ENCODE measurements at regions not wholly inside any gene's neighbourhood (a gene's known extent, or its start where the extent isn't known, plus 50 kb on each side); places are given as distances from the start of the nearest gene placed in this dataset.

DNA sequence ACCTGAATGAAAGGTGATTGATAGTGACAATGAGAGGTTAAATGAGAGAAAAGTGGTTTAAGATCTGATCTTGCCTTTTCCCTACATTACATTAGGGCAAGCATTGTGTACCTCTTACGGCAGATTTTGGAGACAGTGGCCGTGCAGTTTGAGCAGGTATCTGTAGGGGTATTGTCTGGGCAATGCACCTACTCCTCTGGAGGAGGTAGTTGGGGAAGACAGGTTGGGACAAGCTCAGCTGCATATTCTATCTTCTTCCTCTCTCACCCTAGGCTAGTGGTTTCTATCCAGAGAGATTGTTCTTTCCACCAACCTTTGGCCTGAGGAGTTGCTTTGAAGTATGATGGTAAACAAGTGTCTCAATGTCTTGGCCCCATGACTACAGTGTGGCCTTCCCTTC, 323.2 kb downstream of the CYP26B1 start:
- DNase-seq (ENCODE audit: extremely low read depth, insufficient read length) = no peak
- Histone ChIP-seq H3K36me3 (ENCODE audit: control insufficient read depth, insufficient read depth, low read length) (no peaks in the 10 kb centered on the region), H3K4me3 (replicated peaks; ENCODE audit: low read depth, low read length) (no peak overlapping the region), H3K27me3 (replicated peaks; ENCODE audit: control insufficient read depth, insufficient read depth, low read length) (no peaks in the 10 kb centered on the region)
- TF ChIP-seq, protein P1, sequence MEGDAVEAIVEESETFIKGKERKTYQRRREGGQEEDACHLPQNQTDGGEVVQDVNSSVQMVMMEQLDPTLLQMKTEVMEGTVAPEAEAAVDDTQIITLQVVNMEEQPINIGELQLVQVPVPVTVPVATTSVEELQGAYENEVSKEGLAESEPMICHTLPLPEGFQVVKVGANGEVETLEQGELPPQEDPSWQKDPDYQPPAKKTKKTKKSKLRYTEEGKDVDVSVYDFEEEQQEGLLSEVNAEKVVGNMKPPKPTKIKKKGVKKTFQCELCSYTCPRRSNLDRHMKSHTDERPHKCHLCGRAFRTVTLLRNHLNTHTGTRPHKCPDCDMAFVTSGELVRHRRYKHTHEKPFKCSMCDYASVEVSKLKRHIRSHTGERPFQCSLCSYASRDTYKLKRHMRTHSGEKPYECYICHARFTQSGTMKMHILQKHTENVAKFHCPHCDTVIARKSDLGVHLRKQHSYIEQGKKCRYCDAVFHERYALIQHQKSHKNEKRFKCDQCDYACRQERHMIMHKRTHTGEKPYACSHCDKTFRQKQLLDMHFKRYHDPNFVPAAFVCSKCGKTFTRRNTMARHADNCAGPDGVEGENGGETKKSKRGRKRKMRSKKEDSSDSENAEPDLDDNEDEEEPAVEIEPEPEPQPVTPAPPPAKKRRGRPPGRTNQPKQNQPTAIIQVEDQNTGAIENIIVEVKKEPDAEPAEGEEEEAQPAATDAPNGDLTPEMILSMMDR (IDR thresholded peaks at IDR 0.05; ENCODE audit: insufficient read depth, low read length, poor library complexity, severe bottlenecking) = no peak

DNA sequence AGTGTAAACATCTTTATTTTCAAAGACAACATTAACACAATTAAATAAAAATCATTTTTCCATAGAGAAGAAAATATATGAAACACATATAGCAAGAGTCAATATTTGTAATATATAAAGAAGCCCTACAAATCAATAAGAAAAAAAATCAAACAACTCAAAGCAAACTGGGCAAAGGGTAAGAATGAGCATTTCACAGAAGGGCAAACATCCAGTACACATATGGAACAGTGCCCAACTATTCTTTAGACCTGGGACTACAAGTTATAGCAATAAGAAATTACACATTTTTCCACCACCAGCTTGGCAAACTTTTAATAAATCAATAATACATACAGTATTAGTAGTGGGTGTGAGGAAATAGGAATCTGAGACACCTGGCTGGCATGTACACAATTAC, 324.1 kb downstream of the CYP26B1 start:
- DNase-seq (ENCODE audit: extremely low read depth, insufficient read length) = no peak
- no peaks in the 10 kb centered on the region for H3K36me3 ChIP-seq (ENCODE audit: control insufficient read depth, insufficient read depth, low read length)
- H3K4me3 ChIP-seq (replicated peaks; ENCODE audit: low read depth, low read length) = no peak overlapping the region
- TF ChIP-seq, protein P1 (IDR thresholded peaks at IDR 0.05; ENCODE audit: insufficient read depth, low read length, poor library complexity, severe bottlenecking) = no peak
- no peaks in the 10 kb centered on the region for H3K27me3 ChIP-seq (replicated peaks; ENCODE audit: control insufficient read depth, insufficient read depth, low read length)

DNA sequence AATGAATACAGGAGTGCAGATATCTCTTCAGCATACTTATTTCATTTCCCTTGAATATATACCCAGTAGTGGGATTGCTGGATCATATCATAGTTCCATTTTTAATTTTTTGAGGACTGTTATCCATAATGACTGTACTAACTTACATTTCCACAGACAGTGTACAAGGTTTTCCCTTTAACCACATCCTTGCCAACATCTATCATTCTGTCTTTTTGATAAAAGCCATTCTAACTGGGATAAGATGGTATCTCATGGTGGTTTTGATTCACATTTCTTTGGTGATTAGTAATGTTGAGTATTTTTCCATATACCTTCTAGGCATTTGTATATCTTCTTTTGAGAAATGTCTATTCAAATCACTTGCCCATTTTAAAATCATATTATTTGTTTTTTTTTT, 325.2 kb downstream of the CYP26B1 start:
- Histone ChIP-seq H3K27me3 (replicated peaks; ENCODE audit: control insufficient read depth, insufficient read depth, low read length) (no peaks in the 10 kb centered on the region), H3K36me3 (ENCODE audit: control insufficient read depth, insufficient read depth, low read length) (no peaks in the 10 kb centered on the region), H3K4me3 (replicated peaks; ENCODE audit: low read depth, low read length) (no peak overlapping the region)
- TF ChIP-seq, protein P1 (IDR thresholded peaks at IDR 0.05; ENCODE audit: insufficient read depth, low read length, poor library complexity, severe bottlenecking) = no peak
- DNase-seq (ENCODE audit: extremely low read depth, insufficient read length) = no peak

GRCh38 chr2:71821856-71822255, 325.8 kb downstream of the CYP26B1 start:
- no peak overlapping the region for H3K4me3 ChIP-seq (replicated peaks; ENCODE audit: low read depth, low read length)
- H3K36me3 ChIP-seq (ENCODE audit: control insufficient read depth, insufficient read depth, low read length) = no peaks in the 10 kb centered on the region
- DNase-seq (ENCODE audit: extremely low read depth, insufficient read length) = no peak
- TF ChIP-seq, protein P1 (IDR thresholded peaks at IDR 0.05; ENCODE audit: insufficient read depth, low read length, poor library complexity, severe bottlenecking) = no peak
- H3K27me3 ChIP-seq (replicated peaks; ENCODE audit: control insufficient read depth, insufficient read depth, low read length) = no peaks in the 10 kb centered on the region; the same call in 1 of the 2 replicates

GRCh38 chr2:71816815-71817214, 330.8 kb downstream of the CYP26B1 start:
- no peaks in the 10 kb centered on the region; the same call in 1 of the 2 replicates for H3K27me3 ChIP-seq (replicated peaks; ENCODE audit: control insufficient read depth, insufficient read depth, low read length)
- no peaks in the 10 kb centered on the region for H3K36me3 ChIP-seq (ENCODE audit: control insufficient read depth, insufficient read depth, low read length)
- H3K4me3 ChIP-seq (replicated peaks; ENCODE audit: low read depth, low read length) = no peak overlapping the region
- TF ChIP-seq, protein P1 (IDR thresholded peaks at IDR 0.05; ENCODE audit: insufficient read depth, low read length, poor library complexity, severe bottlenecking) = no peak
- no peak for DNase-seq (ENCODE audit: extremely low read depth, insufficient read length)

Data from GM06990 (cell line).